ENCODE measurements at regions not wholly inside any gene's neighbourhood (a gene's known extent, or its start where the extent isn't known, plus 50 kb on each side); places are given as distances from the start of the nearest gene placed in this dataset.
"Not testable (repeated sequence)": the region's sequence is repeated elsewhere in the genome, so short reads cannot be mapped to it uniquely, and the experiment has no call there.

- H3K27ac Mint-ChIP-seq = peak overlapping the region in 1 of 3 experiments; percentile 9
- peaks cover 26% of the 10 kb centered on the region for H3K4me1 Mint-ChIP-seq
- H3K9me3 Mint-ChIP-seq = peaks cover 2% of the 10 kb centered on the region
- H3K36me3 Mint-ChIP-seq (ENCODE audit: low read depth) = no peaks in the 10 kb centered on the region
- H3K4me3 Mint-ChIP-seq = no peak overlapping the region
- TF ChIP-seq CTCF (IDR thresholded peaks at IDR 0.05; ENCODE audit: unreplicated experiment in 3 of 3) = no peak
- H3K27me3 Mint-ChIP-seq (ENCODE audit: low read depth) = no peaks in the 10 kb centered on the region
These were observed 117.6 kb upstream of the UST start for GRCh38 chr6:148629181-148629580.

GRCh38 chr6:148629592-148630465, 117.0 kb upstream of the UST start:
- peaks cover 2% of the 10 kb centered on the region for H3K9me3 Mint-ChIP-seq
- peaks cover 26% of the 10 kb centered on the region for H3K4me1 Mint-ChIP-seq
- no peaks in the 10 kb centered on the region for H3K36me3 Mint-ChIP-seq (ENCODE audit: low read depth)
- peak overlapping the region in 1 of 3 experiments; percentile 9 for H3K27ac Mint-ChIP-seq
- no peaks in the 10 kb centered on the region for H3K27me3 Mint-ChIP-seq (ENCODE audit: low read depth)
- H3K4me3 Mint-ChIP-seq = no peak overlapping the region
- no peak for TF ChIP-seq CTCF (IDR thresholded peaks at IDR 0.05; ENCODE audit: unreplicated experiment in 3 of 3)

DNA sequence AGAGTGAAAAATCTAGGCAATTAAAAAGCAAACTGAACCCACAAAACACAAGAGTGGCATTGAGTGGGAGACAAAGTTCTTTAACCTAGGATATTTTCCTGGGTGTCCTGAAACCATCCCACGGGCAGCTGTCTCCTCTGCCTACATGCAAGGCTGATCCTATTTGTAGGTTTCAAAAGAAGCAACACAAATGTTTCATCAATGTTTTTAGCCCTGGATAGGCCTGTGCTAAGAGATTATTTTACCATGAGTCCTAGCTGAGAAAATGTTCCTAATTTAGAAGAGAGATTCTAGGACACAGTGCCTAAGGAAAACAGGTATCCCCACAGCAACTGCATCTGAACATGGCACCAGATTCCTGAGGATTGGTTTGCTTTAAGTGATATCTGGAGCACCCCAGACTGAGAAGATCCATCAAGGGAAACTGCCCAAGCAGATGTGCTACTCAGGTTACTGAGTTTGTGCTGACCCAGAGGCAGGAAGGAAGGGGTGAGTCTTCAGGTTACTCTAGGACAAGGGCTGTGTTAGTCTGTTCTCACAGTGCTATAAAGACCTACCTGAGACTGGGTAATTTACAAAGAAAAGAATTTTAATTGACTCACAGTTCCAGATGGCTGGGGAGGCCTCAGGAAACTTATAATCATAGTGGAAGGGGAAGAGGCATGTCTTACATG, 111.6 kb upstream of the UST start:
- H3K4me3 Mint-ChIP-seq = no peak overlapping the region
- TF ChIP-seq CTCF (IDR thresholded peaks at IDR 0.05; ENCODE audit: unreplicated experiment in 3 of 3) = no peak
- peaks cover 8% of the 10 kb centered on the region for H3K9me3 Mint-ChIP-seq
- no peaks in the 10 kb centered on the region for H3K36me3 Mint-ChIP-seq (ENCODE audit: low read depth)
- H3K27me3 Mint-ChIP-seq (ENCODE audit: low read depth) = no peaks in the 10 kb centered on the region
- H3K4me1 Mint-ChIP-seq = peaks cover 14% of the 10 kb centered on the region
- no peak overlapping the region for H3K27ac Mint-ChIP-seq

GRCh38 chr6:148641836-148642235, 105.0 kb upstream of the UST start:
- H3K36me3 Mint-ChIP-seq (ENCODE audit: low read depth); H3K4me3 Mint-ChIP-seq; H3K27ac Mint-ChIP-seq; H3K27me3 Mint-ChIP-seq (ENCODE audit: low read depth); H3K4me1 Mint-ChIP-seq: not testable (repeated sequence)
- H3K9me3 Mint-ChIP-seq = peaks cover 12% of the 10 kb centered on the region

DNA sequence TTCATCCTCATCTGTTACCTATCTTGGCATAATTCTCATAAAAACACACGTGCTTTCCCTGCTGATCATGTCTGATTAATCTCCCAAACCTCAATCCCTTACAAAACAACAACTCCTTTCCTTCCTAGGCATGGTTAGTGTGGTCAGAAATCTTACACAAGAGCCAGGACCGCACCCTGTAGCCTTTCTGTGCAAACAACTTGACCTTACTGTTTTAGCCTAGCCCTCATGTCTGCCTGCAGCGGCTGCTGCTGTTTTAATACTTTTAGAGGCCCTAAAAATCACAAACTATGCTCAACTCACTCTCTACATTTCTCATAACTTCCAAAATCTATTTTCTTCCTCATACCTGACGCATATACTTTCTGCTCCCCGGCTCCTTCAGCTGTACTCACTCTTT, 103.6 kb upstream of the UST start:
- not testable (repeated sequence) for H3K27me3 Mint-ChIP-seq (ENCODE audit: low read depth); H3K36me3 Mint-ChIP-seq (ENCODE audit: low read depth); H3K4me3 Mint-ChIP-seq; H3K27ac Mint-ChIP-seq; H3K4me1 Mint-ChIP-seq
- peaks cover 15% of the 10 kb centered on the region for H3K9me3 Mint-ChIP-seq

- H3K4me1 Mint-ChIP-seq; H3K27me3 Mint-ChIP-seq (ENCODE audit: low read depth); H3K4me3 Mint-ChIP-seq; H3K27ac Mint-ChIP-seq; H3K36me3 Mint-ChIP-seq (ENCODE audit: low read depth): not testable (repeated sequence)
- peaks cover 15% of the 10 kb centered on the region for H3K9me3 Mint-ChIP-seq
These were observed 101.8 kb upstream of the UST start for GRCh38 chr6:148645049-148645448.

GRCh38 chr6:148648754-148649453, 97.9 kb upstream of the UST start:
- no peaks in the 10 kb centered on the region for H3K4me1 Mint-ChIP-seq
- H3K27me3 Mint-ChIP-seq (ENCODE audit: low read depth) = no peaks in the 10 kb centered on the region
- no peak overlapping the region for H3K4me3 Mint-ChIP-seq
- no peak overlapping the region for H3K27ac Mint-ChIP-seq
- H3K9me3 Mint-ChIP-seq = peaks cover 32% of the 10 kb centered on the region
- no peak for TF ChIP-seq CTCF (IDR thresholded peaks at IDR 0.05; ENCODE audit: unreplicated experiment in 3 of 3)
- H3K36me3 Mint-ChIP-seq (ENCODE audit: low read depth) = peaks cover 5% of the 10 kb centered on the region

Measured in nephron (organoid).